Colonic mucosa (tissue), 4 donors: ENCODE measurements at regions not wholly inside any gene's neighbourhood (a gene's known extent, or its start where the extent isn't known, plus 50 kb on each side); places are given as distances from the start of the nearest gene placed in this dataset.

Experiments
- DNase-seq: peaks from one replicate; pipeline ENCODE4 v3.0.0-alpha.2; 2020
- H3K27ac ChIP-seq: fragments of 200-600 bp; one replicate; pipeline ENCODE4 v1.8.0; 2021
- H3K27me3 ChIP-seq: fragments of 200-600 bp; one replicate; pipeline ENCODE4 v1.8.0; 2021
- H3K36me3 ChIP-seq: fragments of 200-600 bp; one replicate; pipeline ENCODE4 v1.8.0; 2021
- H3K4me1 ChIP-seq: fragments of 200-600 bp; one replicate; pipeline ENCODE4 v1.8.0; 2021; ENCODE audit warnings: mild to moderate bottlenecking
- H3K4me3 ChIP-seq: fragments of 200-600 bp; one replicate; pipeline ENCODE4 v1.8.0; 2021
- H3K9ac ChIP-seq, 2 donors: one replicate each; pipeline ENCODE4 v1.7.0; 2013; ENCODE audit warnings: control low read depth in 2 of 2, low read depth in 2 of 2, low read length in 2 of 2
- H3K9me3 ChIP-seq: fragments of 200-600 bp; one replicate; pipeline ENCODE4 v1.8.0; 2021
- intact Hi-C: fragments of 100-400 bp; cut with DNase I; formaldehyde crosslinking; loops from one replicate; pipeline ENCODE4 v1.14.1; 2022
- TF ChIP-seq, protein P1 (sequence below): fragments of 200-600 bp; IDR thresholded peaks from one replicate; pipeline ENCODE4 v1.8.0; 2022; ENCODE audit warnings: antibody characterized with exemption, mild to moderate bottlenecking
- donor health status: healthy.
- donor health status: DM: no; HTN: no; CAD: no.
- donor health status: DM: no; HTN: no; CAD: no.

DNA sequence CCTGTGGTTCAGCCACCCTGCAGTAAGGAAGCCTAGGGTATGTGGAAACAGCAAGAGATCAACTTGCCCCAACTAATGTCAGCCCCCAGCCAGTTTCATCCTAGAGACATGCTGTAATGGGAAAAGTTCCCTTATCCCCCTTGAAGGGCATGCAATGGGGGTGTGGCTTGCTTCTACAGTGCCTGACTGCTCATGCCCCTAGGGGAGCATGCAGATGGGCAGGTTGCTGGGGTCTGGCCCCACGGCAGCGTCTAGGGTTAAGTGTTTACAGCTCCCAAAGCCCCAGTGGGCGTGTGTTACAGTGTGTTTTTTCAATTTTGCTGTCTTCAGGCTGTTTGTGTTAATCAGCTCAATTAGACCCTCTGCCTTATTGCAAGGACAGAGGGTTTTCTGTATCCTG is 1105.9 kb downstream of the AMY1C start:
- TF ChIP-seq, protein P1, sequence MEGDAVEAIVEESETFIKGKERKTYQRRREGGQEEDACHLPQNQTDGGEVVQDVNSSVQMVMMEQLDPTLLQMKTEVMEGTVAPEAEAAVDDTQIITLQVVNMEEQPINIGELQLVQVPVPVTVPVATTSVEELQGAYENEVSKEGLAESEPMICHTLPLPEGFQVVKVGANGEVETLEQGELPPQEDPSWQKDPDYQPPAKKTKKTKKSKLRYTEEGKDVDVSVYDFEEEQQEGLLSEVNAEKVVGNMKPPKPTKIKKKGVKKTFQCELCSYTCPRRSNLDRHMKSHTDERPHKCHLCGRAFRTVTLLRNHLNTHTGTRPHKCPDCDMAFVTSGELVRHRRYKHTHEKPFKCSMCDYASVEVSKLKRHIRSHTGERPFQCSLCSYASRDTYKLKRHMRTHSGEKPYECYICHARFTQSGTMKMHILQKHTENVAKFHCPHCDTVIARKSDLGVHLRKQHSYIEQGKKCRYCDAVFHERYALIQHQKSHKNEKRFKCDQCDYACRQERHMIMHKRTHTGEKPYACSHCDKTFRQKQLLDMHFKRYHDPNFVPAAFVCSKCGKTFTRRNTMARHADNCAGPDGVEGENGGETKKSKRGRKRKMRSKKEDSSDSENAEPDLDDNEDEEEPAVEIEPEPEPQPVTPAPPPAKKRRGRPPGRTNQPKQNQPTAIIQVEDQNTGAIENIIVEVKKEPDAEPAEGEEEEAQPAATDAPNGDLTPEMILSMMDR, result no peak
- Histone ChIP-seq H3K27ac (no peak overlapping the region), H3K27me3 (no peaks in the 10 kb centered on the region), H3K4me1 (no peaks in the 10 kb centered on the region), H3K9ac (no peak overlapping the region), H3K4me3 (no peak overlapping the region), H3K36me3 (no peaks in the 10 kb centered on the region), H3K9me3 (no peaks in the 10 kb centered on the region)
- no peak for DNase-seq
- intact Hi-C loops, result no loop called here

DNA sequence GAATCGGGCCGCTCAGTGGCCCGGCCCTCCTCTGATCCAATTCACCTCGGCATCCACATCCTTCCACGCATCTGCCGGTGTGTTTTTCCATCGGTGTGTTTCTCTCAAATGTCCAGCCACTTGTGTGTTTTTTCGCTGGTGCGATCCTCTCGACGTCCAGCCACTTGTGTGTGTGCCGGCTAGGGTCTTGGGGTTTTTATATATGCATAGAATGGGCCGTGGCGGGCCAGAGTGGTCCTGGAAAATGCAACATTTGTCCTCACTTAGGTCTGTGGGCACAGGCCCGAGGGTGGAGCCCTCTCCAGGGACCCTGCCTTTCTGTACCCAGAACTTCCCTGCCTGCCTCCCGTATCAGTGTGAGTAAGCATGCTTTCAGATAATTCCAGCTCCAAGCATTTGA is 1106.4 kb downstream of the AMY1C start:
- Histone ChIP-seq H3K4me3 (no peak overlapping the region), H3K27ac (no peak overlapping the region), H3K27me3 (no peaks in the 10 kb centered on the region), H3K9me3 (no peaks in the 10 kb centered on the region), H3K36me3 (no peaks in the 10 kb centered on the region), H3K4me1 (no peaks in the 10 kb centered on the region), H3K9ac (no peak overlapping the region)
- intact Hi-C loops, result no loop called here
- TF ChIP-seq, protein P1, result no peak
- DNase-seq, result no peak

DNA sequence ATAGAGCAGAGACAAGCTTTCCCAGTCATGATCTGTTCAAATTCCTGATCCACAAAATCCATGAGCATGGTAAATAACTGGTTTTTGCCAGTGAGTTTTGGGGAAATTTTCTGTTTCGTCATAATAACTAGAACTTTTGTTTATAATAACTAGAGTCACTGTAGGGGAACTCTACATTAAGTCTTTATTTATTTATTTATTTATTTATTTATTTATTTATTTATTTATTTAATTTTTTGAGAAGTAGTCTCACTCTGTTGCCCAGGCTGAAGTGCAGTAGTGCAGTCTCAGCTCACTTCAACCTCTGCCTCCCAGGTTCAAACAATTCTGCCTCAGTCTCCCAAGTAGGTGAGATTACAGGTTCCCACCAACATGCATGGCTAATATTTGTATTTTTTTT is 1106.8 kb downstream of the AMY1C start:
- TF ChIP-seq, protein P1, result no peak
- Histone ChIP-seq H3K4me3 (no peak overlapping the region), H3K27me3 (no peaks in the 10 kb centered on the region), H3K9me3 (no peaks in the 10 kb centered on the region), H3K36me3 (no peaks in the 10 kb centered on the region), H3K4me1 (no peaks in the 10 kb centered on the region), H3K27ac (no peak overlapping the region), H3K9ac (no peak overlapping the region)
- DNase-seq, result no peak
- intact Hi-C loops, result no loop called here

DNA sequence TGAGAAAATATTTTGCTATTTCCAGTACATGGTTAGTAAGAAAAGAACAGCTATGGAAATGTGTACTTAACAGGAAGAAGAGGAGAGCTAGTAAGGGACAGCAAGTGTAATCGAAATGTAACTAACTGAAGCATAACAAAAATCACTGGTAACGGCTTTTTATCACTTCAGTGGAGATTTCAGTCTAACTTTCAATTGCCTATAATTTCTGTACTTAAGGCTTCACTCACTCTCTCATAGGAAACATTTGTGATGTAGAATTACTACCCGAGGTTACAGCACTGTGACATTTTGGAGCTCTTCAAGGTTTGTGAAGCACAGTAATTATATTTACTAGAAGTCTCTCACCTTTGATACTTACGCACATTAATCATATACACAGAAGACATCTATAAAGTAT is 1119.1 kb downstream of the AMY1C start:
- no peak overlapping the region for H3K9ac ChIP-seq
- no peak for DNase-seq
- no peak overlapping the region for H3K27ac ChIP-seq
- no peaks in the 10 kb centered on the region for H3K36me3 ChIP-seq
- H3K9me3 ChIP-seq, result no peaks in the 10 kb centered on the region
- no peaks in the 10 kb centered on the region for H3K4me1 ChIP-seq
- TF ChIP-seq, protein P1, result no peak
- intact Hi-C loops, result no loop called here
- no peaks in the 10 kb centered on the region for H3K27me3 ChIP-seq
- no peak overlapping the region for H3K4me3 ChIP-seq

DNA sequence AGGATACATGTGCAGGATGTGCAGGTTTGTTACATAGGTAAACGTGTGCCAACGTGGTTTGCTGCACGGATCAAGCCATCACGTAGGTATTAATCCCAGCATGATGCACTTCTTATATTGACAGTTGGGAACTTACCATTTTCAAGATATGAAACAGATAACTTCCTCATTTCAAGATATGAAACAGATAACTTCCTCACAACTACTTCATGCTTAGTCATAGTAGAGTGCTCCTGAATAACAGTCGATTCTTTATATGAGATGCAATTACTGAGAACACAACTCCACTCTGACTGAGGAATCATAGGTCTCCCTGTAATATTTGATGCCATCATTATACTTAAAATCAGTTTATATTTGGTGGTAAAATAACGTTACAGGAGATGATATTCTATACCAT is 1124.3 kb downstream of the AMY1C start:
- DNase-seq, result no peak
- Histone ChIP-seq H3K4me3 (no peak overlapping the region), H3K36me3 (no peaks in the 10 kb centered on the region), H3K27me3 (no peaks in the 10 kb centered on the region), H3K27ac (no peak overlapping the region), H3K4me1 (no peaks in the 10 kb centered on the region), H3K9ac (no peak overlapping the region), H3K9me3 (no peaks in the 10 kb centered on the region)
- intact Hi-C loops, result no loop called here
- TF ChIP-seq, protein P1, result no peak
